ENCODE measurements at regions not wholly inside any gene's neighbourhood (a gene's known extent, or its start where the extent isn't known, plus 50 kb on each side); places are given as distances from the start of the nearest gene placed in this dataset.

GRCh38 chr1:170448661-170449158 is 83.3 kb upstream of the GORAB start:
- TF ChIP-seq POLR2A (IDR thresholded peaks at IDR 0.05) = no peak
- no peak for TF ChIP-seq CTCF (IDR thresholded peaks at IDR 0.05)

All from heart left ventricle (tissue), 13 donors.